Bone marrow (tissue), 2 donors: ENCODE measurements at regions not wholly inside any gene's neighbourhood (a gene's known extent, or its start where the extent isn't known, plus 50 kb on each side); places are given as distances from the start of the nearest gene placed in this dataset.

Experiments used
- DNase-seq, 2 donors: peaks; one replicate each; lab custom pipeline; 2025; lab: John Stamatoyannopoulos, UW

- DNase-seq = no peak
These were observed 129.9 kb downstream of the BUD13 start for GRCh38 chr11:116642902-116643301.

GRCh38 chr11:116642481-116642880, 130.3 kb downstream of the BUD13 start:
- DNase-seq = no peak

GRCh38 chr11:116641561-116642045, 131.2 kb downstream of the BUD13 start:
- no peak for DNase-seq

- DNase-seq = no peak
These were observed 132.0 kb downstream of the BUD13 start for GRCh38 chr11:116640641-116641402.

- no peak for DNase-seq
These were observed 134.3 kb downstream of the BUD13 start for GRCh38 chr11:116638463-116638862.

- no peak for DNase-seq
These were observed 135.0 kb downstream of the BUD13 start for GRCh38 chr11:116637766-116638165.

GRCh38 chr11:116636341-116636929, 136.4 kb downstream of the BUD13 start:
- no peak for DNase-seq

- no peak for DNase-seq
These were observed 141.6 kb downstream of the BUD13 start for GRCh38 chr11:116631201-116631600.

- no peak for DNase-seq
These were observed 154.3 kb downstream of the BUD13 start for GRCh38 chr11:116618461-116618860.

GRCh38 chr11:116615211-116615865, 157.4 kb downstream of the BUD13 start:
- DNase-seq = no peak

GRCh38 chr11:116614306-116615210, 158.2 kb downstream of the BUD13 start:
- DNase-seq = no peak

- no peak for DNase-seq
These were observed 159.4 kb downstream of the BUD13 start for GRCh38 chr11:116613206-116613875.

- DNase-seq = no peak
These were observed 160.7 kb downstream of the BUD13 start for GRCh38 chr11:116611998-116612620.

- no peak for DNase-seq
These were observed 162.6 kb downstream of the BUD13 start for GRCh38 chr11:116610190-116610589.

GRCh38 chr11:116607027-116607426, 165.8 kb downstream of the BUD13 start:
- no peak for DNase-seq

- no peak for DNase-seq
These were observed 167.0 kb downstream of the BUD13 start for GRCh38 chr11:116605543-116606459.

GRCh38 chr11:116603728-116604323, 169.0 kb downstream of the BUD13 start:
- DNase-seq = no peak

- no peak for DNase-seq
These were observed 170.2 kb downstream of the BUD13 start for GRCh38 chr11:116602637-116602942.

GRCh38 chr11:116601814-116602636, 170.8 kb downstream of the BUD13 start:
- DNase-seq = peak in 1 of 2 donors; percentile 13
